BLaER1 treated with 17β-estradiol and CSF1 and Interleukin-3, amounts not matched to agents 10 nM and 100 nM (cell line): ENCODE measurements at regions not wholly inside any gene's neighbourhood (a gene's known extent, or its start where the extent isn't known, plus 50 kb on each side); places are given as distances from the start of the nearest gene placed in this dataset.

Experiments
- H3K27ac ChIP-seq, 11 experiments: shearing (Covaris generic); formaldehyde crosslinking; 2 replicates each; pipeline ENCODE4 v1.8.1; 2022
- H3K27me3 ChIP-seq, 11 experiments: shearing (Covaris generic); formaldehyde crosslinking; 2 replicates each; pipeline ENCODE4 v1.8.1; 2022
- H3K36me3 ChIP-seq, 11 experiments: shearing (Covaris generic); formaldehyde crosslinking; 2 replicates each; pipeline ENCODE4 v1.8.1; 2022
- H3K4me1 ChIP-seq, 10 experiments: shearing (Covaris generic); formaldehyde crosslinking; 2 replicates each; pipeline ENCODE4 v1.8.1; 2022
- H3K4me2 ChIP-seq, 11 experiments: shearing (Covaris generic); formaldehyde crosslinking; 2 replicates each; pipeline ENCODE4 v1.8.1; 2022
- H3K4me3 ChIP-seq, 10 experiments: shearing (Covaris generic); formaldehyde crosslinking; 2 replicates each; pipeline ENCODE4 v1.8.1; 2022
- H3K9ac ChIP-seq, 11 experiments: shearing (Covaris generic); formaldehyde crosslinking; 2 replicates each; pipeline ENCODE4 v1.8.1; 2022
- H3K9me3 ChIP-seq, 11 experiments: shearing (Covaris generic); formaldehyde crosslinking; replicated peaks in 1 of 11; 2 replicates each; pipeline ENCODE4 v1.8.1; 2022
- H4K20me1 ChIP-seq, 11 experiments: shearing (Covaris generic); formaldehyde crosslinking; 2 replicates each; pipeline ENCODE4 v1.8.1; 2022
- Cebpa-rat ChIP-seq, 11 experiments: shearing (Covaris generic); IDR thresholded peaks; 2 replicates each; pipeline ENCODE4 v1.8.1; 2022

DNA sequence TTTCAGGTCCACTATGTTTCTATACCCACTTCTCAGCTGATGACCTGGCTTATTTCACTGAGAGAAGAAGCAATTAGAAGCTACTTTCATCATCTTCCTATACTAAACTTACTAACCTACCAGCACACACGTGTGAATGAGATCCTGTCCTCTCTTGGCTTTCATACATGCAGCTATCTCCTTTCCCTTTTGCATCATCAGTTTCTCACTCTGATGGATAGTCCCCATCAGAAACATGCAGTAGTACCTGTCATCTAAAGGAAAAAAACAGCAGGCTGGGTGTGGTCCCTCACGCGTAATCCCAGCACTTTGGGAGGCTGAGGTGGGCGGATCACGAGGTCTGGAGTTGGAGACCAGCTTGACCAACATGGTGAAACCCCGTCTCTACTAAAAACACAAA is 237.6 kb upstream of the C2CD4B start:
- Histone ChIP-seq H4K20me1 (no peaks in the 10 kb centered on the region), H3K4me2 (no peak overlapping the region), H3K27ac (no peak overlapping the region), H3K36me3 (no peaks in the 10 kb centered on the region; a peak in 1 of 22 replicates), H3K9ac (no peak overlapping the region), H3K27me3 (no peaks in the 10 kb centered on the region), H3K4me3 (no peak overlapping the region), H3K4me1 (no peaks in the 10 kb centered on the region), H3K9me3 (peaks cover 33 to 43% (median 38%) of the 10 kb centered on the region in 11 experiments)
- TF ChIP-seq Cebpa-rat (IDR thresholded peaks at IDR 0.05) = no peak

DNA sequence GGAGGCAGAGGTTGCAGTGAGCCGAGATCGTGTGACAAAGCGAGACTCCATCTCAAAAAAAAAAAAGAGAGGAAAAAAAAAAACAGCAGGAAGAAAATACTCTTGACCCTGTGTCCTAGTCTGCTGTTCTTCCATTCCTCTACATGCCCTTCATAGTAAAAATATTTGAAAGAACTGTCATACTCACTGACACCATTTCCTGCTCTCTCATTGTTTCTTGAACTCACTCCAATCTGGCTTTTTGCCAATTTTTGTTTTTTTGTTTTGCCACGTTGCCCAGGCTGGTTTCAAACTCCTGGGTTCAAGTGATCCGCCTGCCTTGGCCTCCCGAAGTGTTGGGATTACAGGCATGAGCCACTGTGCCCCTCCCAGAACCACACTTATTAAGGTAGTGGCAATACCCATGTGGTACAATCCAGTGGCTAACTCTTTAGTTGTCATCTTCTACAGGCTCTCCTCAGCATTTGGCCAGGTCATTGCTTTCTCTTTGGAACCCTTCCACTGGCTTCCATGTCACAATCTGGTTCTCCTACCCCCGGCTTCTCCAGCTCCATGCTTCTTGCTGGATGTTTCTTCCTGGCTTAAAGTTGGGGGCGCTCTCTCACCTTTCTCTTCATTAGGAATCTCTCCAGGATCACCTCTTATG is 238.2 kb upstream of the C2CD4B start:
- Histone ChIP-seq H3K27ac (no peak overlapping the region), H3K4me2 (no peak overlapping the region), H3K4me1 (no peaks in the 10 kb centered on the region), H4K20me1 (no peaks in the 10 kb centered on the region), H3K4me3 (no peak overlapping the region), H3K27me3 (no peaks in the 10 kb centered on the region), H3K9me3 (peaks cover 27 to 37% (median 32%) of the 10 kb centered on the region in 11 experiments), H3K9ac (no peak overlapping the region), H3K36me3 (no peaks in the 10 kb centered on the region; a peak in 1 of 22 replicates)
- TF ChIP-seq Cebpa-rat (IDR thresholded peaks at IDR 0.05) = no peak

DNA sequence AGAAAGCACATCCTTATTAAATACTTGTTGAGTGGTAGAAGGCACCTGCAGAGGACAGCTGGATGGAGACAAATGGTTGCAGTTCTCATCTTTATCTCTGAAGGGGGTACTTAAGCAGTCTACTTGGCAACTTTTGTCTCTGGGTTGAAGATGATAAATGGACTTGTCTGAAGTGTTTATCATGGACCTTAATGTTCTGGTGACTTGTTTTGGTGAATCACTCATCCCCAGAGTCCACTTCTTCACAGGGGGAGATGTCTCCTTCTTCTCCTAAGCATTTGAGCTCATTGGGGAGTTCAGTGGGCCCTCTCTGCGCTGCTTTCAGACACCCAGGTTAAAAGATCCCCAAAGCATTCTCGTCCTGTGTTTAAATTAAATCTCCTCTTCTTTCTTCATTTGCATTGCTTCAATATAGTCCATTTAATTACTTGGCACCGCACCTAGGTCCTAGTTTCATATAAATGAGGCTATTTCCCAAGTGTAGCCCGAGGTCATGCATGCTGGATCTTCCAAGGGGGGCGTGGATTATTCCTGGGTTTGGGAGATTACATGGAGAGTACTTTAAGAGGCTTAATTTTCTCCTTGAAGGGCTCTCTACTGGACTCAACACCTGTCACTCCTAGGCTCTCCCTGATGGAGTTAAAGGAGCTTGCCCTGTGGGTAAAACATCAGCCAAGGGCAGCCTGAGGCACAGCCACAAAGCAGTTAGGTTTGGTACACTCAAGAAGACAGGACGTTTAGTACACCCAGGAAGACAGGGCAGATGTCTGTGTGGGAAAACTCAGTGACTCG is 239.3 kb upstream of the C2CD4B start:
- H4K20me1 ChIP-seq = no peaks in the 10 kb centered on the region
- no peak overlapping the region for H3K4me3 ChIP-seq
- H3K4me1 ChIP-seq = no peaks in the 10 kb centered on the region
- H3K9me3 ChIP-seq = peaks cover 16 to 26% (median 21%) of the 10 kb centered on the region in 11 experiments
- no peaks in the 10 kb centered on the region for H3K27me3 ChIP-seq
- no peaks in the 10 kb centered on the region for H3K36me3 ChIP-seq
- no peak for TF ChIP-seq Cebpa-rat (IDR thresholded peaks at IDR 0.05)
- H3K9ac ChIP-seq = no peak overlapping the region
- H3K27ac ChIP-seq = no peak overlapping the region
- H3K4me2 ChIP-seq = no peak overlapping the region

DNA sequence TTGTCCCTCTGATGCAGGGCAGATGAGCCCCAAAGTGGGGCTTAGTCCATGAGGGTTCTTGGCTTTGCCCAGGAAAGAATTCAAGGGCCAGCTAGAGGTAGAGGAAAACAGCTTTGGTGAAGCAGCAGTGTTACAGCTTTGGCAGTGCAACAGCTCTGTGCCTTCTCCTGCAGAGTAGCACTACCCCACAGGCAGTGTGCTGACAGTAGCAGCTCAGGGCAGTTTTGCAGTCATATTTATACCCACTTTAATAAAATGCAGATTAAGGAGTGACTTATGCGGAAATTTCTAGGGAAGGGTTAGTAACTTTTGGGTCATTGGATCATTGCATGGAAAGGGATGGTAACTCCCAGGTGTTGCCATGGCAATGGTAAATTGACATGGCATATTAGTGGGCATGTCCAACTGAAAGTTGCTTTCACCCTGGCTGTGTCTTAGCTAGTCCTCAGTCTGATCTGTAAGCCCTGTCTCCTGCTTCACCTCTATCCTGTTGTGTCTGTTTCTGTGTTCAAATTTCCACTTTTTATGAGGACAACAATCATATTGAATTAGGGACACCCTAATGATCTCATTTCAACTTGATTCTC is 241.3 kb upstream of the C2CD4B start:
- Histone ChIP-seq H3K9me3 (peaks cover 0 to 6% (median 1%) of the 10 kb centered on the region in 11 experiments; a peak in 6 of 22 replicates), H3K4me1 (no peaks in the 10 kb centered on the region)

DNA sequence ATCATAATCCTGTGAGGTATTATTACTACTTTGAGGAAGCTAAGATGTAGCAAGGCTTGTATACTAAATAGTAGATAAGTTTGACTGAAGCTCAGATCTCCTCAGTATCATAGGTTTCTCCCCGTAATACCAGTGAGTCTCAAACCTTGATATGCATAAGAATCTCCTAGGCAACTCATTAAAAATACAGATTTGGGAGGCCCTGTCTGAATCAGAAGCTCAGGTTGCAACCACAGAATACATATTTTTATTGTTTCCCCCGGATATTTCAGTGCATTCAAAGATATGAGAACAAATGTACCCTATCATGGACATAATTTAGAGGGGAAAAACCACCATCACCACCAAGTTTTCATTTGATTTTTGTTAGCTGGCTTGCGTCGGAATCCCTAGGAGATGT is 242.1 kb upstream of the C2CD4B start:
- no peak overlapping the region for H3K4me3 ChIP-seq
- H3K27ac ChIP-seq = no peak overlapping the region
- H3K9ac ChIP-seq = no peak overlapping the region
- H4K20me1 ChIP-seq = no peaks in the 10 kb centered on the region
- H3K9me3 ChIP-seq = no peaks in the 10 kb centered on the region; a peak in 1 of 22 replicates
- no peaks in the 10 kb centered on the region for H3K36me3 ChIP-seq
- H3K27me3 ChIP-seq = no peaks in the 10 kb centered on the region
- no peaks in the 10 kb centered on the region for H3K4me1 ChIP-seq
- H3K4me2 ChIP-seq = no peak overlapping the region
- TF ChIP-seq Cebpa-rat (IDR thresholded peaks at IDR 0.05) = no peak

More for the DNA sequence above, 241.3 kb upstream of the C2CD4B start:
- Histone ChIP-seq H3K9ac (no peak overlapping the region), H4K20me1 (no peaks in the 10 kb centered on the region), H3K36me3 (no peaks in the 10 kb centered on the region), H3K4me2 (no peak overlapping the region), H3K27me3 (no peaks in the 10 kb centered on the region), H3K4me3 (no peak overlapping the region), H3K27ac (no peak overlapping the region)
- TF ChIP-seq Cebpa-rat (IDR thresholded peaks at IDR 0.05) = no peak

DNA sequence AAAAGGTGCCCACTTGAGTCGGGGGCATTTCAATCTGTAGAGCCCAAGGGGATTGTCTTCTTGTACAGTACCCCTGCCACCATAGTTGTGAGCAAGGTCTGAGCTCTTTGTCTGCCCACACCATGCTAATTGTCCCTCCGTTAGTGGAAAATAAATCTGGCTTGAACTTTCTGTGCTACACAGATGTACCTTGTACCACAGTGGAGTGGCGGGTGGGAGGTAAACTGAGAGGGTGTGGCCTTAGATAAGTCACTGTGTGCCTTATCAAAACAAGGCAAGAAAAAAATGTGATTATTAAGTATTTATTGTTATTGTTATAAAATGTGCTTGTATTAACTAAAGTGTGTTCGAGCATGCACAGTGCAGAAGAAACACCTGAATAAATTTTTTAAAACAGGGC is 242.9 kb upstream of the C2CD4B start:
- no peak overlapping the region for H3K4me2 ChIP-seq
- no peaks in the 10 kb centered on the region for H3K27me3 ChIP-seq
- H3K9me3 ChIP-seq = no peaks in the 10 kb centered on the region
- no peak for TF ChIP-seq Cebpa-rat (IDR thresholded peaks at IDR 0.05)
- no peak overlapping the region for H3K27ac ChIP-seq
- no peak overlapping the region for H3K9ac ChIP-seq
- H3K4me1 ChIP-seq = no peaks in the 10 kb centered on the region
- H3K4me3 ChIP-seq = no peak overlapping the region
- H3K36me3 ChIP-seq = no peaks in the 10 kb centered on the region
- no peaks in the 10 kb centered on the region for H4K20me1 ChIP-seq

DNA sequence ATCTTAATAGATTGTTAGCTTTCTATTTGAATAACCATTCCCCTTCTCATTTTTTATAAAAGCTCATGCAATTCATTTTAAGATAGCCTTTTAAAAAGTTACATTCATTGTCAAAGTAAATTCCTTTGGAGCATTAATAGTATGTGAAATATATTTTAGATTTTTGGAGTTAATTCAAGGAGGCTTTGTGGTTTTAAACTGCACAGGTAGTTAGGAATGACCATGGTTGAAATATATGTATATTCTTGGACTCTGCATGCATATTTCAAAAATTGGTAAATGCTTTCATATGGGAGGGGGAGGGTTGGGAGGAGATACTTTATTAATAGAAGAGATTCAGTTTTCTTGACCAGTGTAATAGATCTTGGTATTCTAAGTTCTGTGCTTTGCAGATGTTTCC is 244.4 kb upstream of the C2CD4B start:
- Histone ChIP-seq H3K27me3 (no peaks in the 10 kb centered on the region), H3K4me2 (no peak overlapping the region), H3K9ac (no peak overlapping the region), H3K36me3 (no peaks in the 10 kb centered on the region), H3K4me3 (no peak overlapping the region), H3K9me3 (no peaks in the 10 kb centered on the region), H4K20me1 (no peaks in the 10 kb centered on the region), H3K27ac (no peak overlapping the region), H3K4me1 (no peaks in the 10 kb centered on the region)
- TF ChIP-seq Cebpa-rat (IDR thresholded peaks at IDR 0.05) = no peak

DNA sequence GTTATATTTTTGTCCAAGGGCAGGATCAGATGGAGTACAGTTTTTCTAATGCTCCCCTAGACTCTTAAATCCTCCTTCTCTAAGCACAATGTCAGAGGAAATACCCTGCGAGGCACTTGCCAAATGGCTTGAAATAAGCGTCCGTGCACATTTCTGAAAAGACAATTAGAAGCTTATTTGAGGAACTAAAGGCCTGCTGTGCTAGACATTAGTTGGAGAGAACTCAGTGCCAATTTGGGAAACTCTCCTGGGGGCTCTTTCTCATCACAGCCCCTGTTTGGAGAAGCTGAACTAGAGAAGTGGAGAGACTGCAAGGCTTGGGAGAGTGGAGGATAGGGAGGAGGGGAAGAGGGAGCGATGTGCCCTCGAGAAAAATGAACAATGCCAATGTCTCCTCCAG is 247.6 kb upstream of the C2CD4B start:
- H3K9ac ChIP-seq = no peak overlapping the region
- H3K4me2 ChIP-seq = no peak overlapping the region
- no peaks in the 10 kb centered on the region for H4K20me1 ChIP-seq
- no peaks in the 10 kb centered on the region for H3K9me3 ChIP-seq
- H3K27ac ChIP-seq = no peak overlapping the region
- H3K27me3 ChIP-seq = no peaks in the 10 kb centered on the region
- H3K4me1 ChIP-seq = peaks cover 0 to 11% (median 8%) of the 10 kb centered on the region in 10 experiments; a peak in 12 of 20 replicates
- TF ChIP-seq Cebpa-rat (IDR thresholded peaks at IDR 0.05) = no peak
- H3K36me3 ChIP-seq = no peaks in the 10 kb centered on the region
- H3K4me3 ChIP-seq = no peak overlapping the region

DNA sequence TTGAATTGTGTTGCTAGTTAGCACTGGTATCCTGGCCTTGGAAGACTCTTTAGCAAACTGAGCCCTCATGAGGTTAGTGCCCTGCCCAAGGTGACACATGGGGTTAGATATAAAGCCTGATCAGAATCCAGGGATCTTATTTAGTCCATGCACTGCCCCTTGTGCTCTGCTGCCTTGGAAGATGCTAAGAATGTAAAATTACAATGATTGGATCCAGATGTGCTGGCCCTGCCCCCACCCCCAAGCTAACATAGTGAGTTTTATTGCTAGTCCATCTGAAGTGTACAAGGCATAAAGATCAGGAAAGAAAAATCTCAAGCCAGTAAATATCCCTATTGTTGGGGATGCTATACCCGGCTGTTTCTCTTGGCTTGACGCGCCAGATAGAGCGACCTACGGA is 248.1 kb upstream of the C2CD4B start:
- no peaks in the 10 kb centered on the region for H3K36me3 ChIP-seq
- no peak for TF ChIP-seq Cebpa-rat (IDR thresholded peaks at IDR 0.05)

More for the DNA sequence above, 248.1 kb upstream of the C2CD4B start:
- Histone ChIP-seq H3K27me3 (no peaks in the 10 kb centered on the region), H3K4me1 (peaks cover 0 to 12% (median 8%) of the 10 kb centered on the region in 10 experiments; a peak in 12 of 20 replicates), H3K9ac (no peak overlapping the region), H3K4me3 (no peak overlapping the region), H3K4me2 (no peak overlapping the region), H3K27ac (no peak overlapping the region), H4K20me1 (no peaks in the 10 kb centered on the region), H3K9me3 (no peaks in the 10 kb centered on the region)
